Stimulated activated naive CD4-positive, alpha-beta T cell (primary cell): ENCODE measurements at regions not wholly inside any gene's neighbourhood (a gene's known extent, or its start where the extent isn't known, plus 50 kb on each side); places are given as distances from the start of the nearest gene placed in this dataset.
"Not testable (repeated sequence)": the region's sequence is repeated elsewhere in the genome, so short reads cannot be mapped to it uniquely, and the experiment has no call there.

Source experiments
- DNase-seq, 6 experiments: peaks; one replicate each; lab custom pipeline; 2025; lab: John Stamatoyannopoulos, UW

- no peak for DNase-seq
Measured at GRCh38 chr1:171397851-171398469, 84.0 kb downstream of the FMO4 start.

GRCh38 chr1:171403393-171403792 lies 81.9 kb upstream of the PRRC2C start:
- DNase-seq: no peak

- no peak for DNase-seq
Measured at GRCh38 chr1:171405391-171405714, 80.0 kb upstream of the PRRC2C start.

- DNase-seq: not testable (repeated sequence)
Measured at GRCh38 chr1:171413557-171413956, 71.8 kb upstream of the PRRC2C start.

- DNase-seq: no peak
Measured at GRCh38 chr1:171418546-171418945, 66.8 kb upstream of the PRRC2C start.

GRCh38 chr1:171420810-171421209 lies 64.5 kb upstream of the PRRC2C start:
- no peak for DNase-seq

- DNase-seq: no peak
Measured at GRCh38 chr1:171421413-171422020, 63.8 kb upstream of the PRRC2C start.

- no peak for DNase-seq
Measured at GRCh38 chr1:171422511-171422910, 62.8 kb upstream of the PRRC2C start.

- no peak for DNase-seq
Measured at GRCh38 chr1:171424494-171424893, 60.8 kb upstream of the PRRC2C start.

- no peak for DNase-seq
Measured at GRCh38 chr1:171426645-171427044, 58.7 kb upstream of the PRRC2C start.

- no peak for DNase-seq
Measured at GRCh38 chr1:171427852-171428471, 57.4 kb upstream of the PRRC2C start.

GRCh38 chr1:171429137-171429536 lies 56.2 kb upstream of the PRRC2C start:
- DNase-seq: no peak

GRCh38 chr1:171431994-171432393 lies 53.3 kb upstream of the PRRC2C start:
- DNase-seq: no peak

- no peak for DNase-seq
Measured at GRCh38 chr1:171432473-171432872, 52.9 kb upstream of the PRRC2C start.

GRCh38 chr1:171433451-171433850 lies 51.9 kb upstream of the PRRC2C start:
- no peak for DNase-seq

- peak in 3 of 6 experiments; percentile 11 to 17 (median 17) for DNase-seq
Measured at GRCh38 chr1:171434717-171435346, 50.5 kb upstream of the PRRC2C start.
